ENCODE measurements at regions not wholly inside any gene's neighbourhood (a gene's known extent, or its start where the extent isn't known, plus 50 kb on each side); places are given as distances from the start of the nearest gene placed in this dataset.

DNA sequence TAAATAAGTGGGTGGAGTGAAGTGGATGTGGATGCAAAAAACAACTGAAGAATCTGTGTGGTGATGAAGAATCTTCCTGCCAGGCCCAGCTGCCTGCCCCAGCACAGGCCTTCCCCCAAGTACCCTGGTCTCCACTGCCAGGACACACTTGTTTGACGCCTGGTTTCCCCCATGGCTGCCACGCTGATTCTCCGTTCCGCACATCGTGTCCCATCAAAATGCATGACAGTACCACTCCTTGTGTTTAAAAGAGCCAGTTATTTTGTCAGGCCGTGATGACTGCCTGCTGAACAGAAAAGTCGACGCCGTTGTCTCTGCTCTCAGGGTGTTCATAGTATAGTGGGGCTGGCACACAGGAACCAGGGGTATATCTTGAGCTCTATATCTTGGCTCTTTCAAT lies 50.3 kb upstream of the KYNU start:
- TF ChIP-seq, protein P1, sequence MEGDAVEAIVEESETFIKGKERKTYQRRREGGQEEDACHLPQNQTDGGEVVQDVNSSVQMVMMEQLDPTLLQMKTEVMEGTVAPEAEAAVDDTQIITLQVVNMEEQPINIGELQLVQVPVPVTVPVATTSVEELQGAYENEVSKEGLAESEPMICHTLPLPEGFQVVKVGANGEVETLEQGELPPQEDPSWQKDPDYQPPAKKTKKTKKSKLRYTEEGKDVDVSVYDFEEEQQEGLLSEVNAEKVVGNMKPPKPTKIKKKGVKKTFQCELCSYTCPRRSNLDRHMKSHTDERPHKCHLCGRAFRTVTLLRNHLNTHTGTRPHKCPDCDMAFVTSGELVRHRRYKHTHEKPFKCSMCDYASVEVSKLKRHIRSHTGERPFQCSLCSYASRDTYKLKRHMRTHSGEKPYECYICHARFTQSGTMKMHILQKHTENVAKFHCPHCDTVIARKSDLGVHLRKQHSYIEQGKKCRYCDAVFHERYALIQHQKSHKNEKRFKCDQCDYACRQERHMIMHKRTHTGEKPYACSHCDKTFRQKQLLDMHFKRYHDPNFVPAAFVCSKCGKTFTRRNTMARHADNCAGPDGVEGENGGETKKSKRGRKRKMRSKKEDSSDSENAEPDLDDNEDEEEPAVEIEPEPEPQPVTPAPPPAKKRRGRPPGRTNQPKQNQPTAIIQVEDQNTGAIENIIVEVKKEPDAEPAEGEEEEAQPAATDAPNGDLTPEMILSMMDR (IDR thresholded peaks at IDR 0.05): no peak
- H3K36me3 ChIP-seq: no peaks in the 10 kb centered on the region

DNA sequence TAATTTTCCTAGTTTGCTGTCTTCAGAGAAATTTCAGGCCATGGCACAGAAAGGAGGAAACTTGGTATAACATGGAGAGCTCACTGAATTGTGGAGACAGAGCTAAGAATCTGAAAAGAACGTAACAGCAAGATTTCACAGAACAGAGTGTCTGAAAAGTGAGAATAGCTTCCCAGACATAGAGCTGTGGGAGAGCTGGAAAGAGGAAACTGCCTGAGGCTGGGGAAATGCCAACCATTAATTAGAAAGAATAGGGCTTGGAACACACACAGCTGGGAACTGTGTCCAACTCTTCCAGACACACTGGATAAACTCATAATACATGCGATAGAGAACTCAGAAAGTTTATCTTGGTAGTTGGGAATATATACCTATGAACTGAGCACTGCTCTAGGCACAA lies 51.6 kb upstream of the KYNU start:
- Histone ChIP-seq H3K4me1 (no peaks in the 10 kb centered on the region), H3K4me3 (no peak overlapping the region), H3K27me3 (no peaks in the 10 kb centered on the region), H3K36me3 (no peaks in the 10 kb centered on the region), H3K9me3 (no peaks in the 10 kb centered on the region), H3K27ac (no peak overlapping the region)
- no peak for ATAC-seq
- 35 to 38% methylated on average over 2 of the region's 2 CpGs for WGBS, 2 donors (ENCODE audit: low coverage in 1 of 2)
- TF ChIP-seq POLR2AphosphoS5 (IDR thresholded peaks at IDR 0.05) (no peak), POLR2A (IDR thresholded peaks at IDR 0.05) (no peak), EP300 (IDR thresholded peaks at IDR 0.05) (no peak)
- TF ChIP-seq, protein P1 (IDR thresholded peaks at IDR 0.05): no peak

More for the DNA sequence above, 50.3 kb upstream of the KYNU start:
- H3K4me1 ChIP-seq: no peaks in the 10 kb centered on the region
- 97% methylated on average over 9 of the region's 9 CpGs; no CpG with 5 or more reads in 1 of the 2 donors for WGBS, 2 donors (ENCODE audit: low coverage in 1 of 2)
- no peak for ATAC-seq
- no peak overlapping the region for H3K4me3 ChIP-seq
- H3K27ac ChIP-seq: no peak overlapping the region
- H3K27me3 ChIP-seq: no peaks in the 10 kb centered on the region
- no peaks in the 10 kb centered on the region for H3K9me3 ChIP-seq

DNA sequence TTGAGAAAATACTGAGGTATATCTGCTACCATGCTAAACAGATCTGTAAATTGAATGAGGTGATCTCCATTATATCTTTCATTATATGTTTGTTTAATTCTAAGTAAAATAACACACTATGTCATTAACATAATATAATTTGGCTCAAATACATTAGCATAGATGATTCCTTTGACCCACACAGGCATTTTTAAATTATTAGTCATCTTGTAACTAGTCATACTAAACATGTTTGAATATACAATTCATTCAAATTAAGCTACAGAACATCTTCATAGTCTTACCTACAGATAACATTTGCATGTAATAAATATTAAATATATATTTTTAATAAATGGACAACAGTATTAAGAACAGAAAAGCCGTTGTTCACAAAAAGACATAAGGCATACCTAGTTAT lies 52.7 kb upstream of the KYNU start:
- ATAC-seq: no peak
- Histone ChIP-seq H3K36me3 (no peaks in the 10 kb centered on the region), H3K4me1 (no peaks in the 10 kb centered on the region), H3K4me3 (no peak overlapping the region), H3K9me3 (no peaks in the 10 kb centered on the region), H3K27ac (no peak overlapping the region), H3K27me3 (no peaks in the 10 kb centered on the region)
- 40 to 83% methylated on average over 1 of the region's 1 CpG for WGBS, 2 donors (ENCODE audit: low coverage in 1 of 2)
- TF ChIP-seq EP300 (IDR thresholded peaks at IDR 0.05) (no peak), POLR2A (IDR thresholded peaks at IDR 0.05) (no peak), POLR2AphosphoS5 (IDR thresholded peaks at IDR 0.05) (no peak)
- TF ChIP-seq, protein P1 (IDR thresholded peaks at IDR 0.05): no peak

DNA sequence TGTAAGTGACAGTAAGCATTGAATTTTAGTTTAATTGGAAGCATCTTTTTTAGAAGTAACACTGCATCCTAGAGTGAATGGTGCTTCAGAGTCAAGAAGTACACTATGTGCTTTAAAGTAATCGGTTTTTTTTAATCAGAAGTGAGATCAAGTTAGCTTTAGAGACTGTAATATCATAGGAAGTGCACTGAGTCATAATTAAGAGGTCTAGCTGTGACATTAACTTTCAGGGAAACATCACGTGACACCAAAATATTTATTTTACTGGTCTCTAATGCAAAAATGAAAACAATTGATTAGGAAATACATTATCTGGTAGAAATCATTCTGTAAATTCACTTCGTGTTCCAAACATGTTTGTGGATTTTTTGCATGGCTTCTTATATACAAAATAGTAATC lies 55.3 kb upstream of the KYNU start:
- no peaks in the 10 kb centered on the region for H3K27me3 ChIP-seq
- no peaks in the 10 kb centered on the region for H3K4me1 ChIP-seq
- no peaks in the 10 kb centered on the region for H3K9me3 ChIP-seq
- TF ChIP-seq, protein P1 (IDR thresholded peaks at IDR 0.05): no peak
- no peak for TF ChIP-seq POLR2AphosphoS5 (IDR thresholded peaks at IDR 0.05)
- no peak for TF ChIP-seq EP300 (IDR thresholded peaks at IDR 0.05)
- no peak for TF ChIP-seq POLR2A (IDR thresholded peaks at IDR 0.05)
- H3K36me3 ChIP-seq: no peaks in the 10 kb centered on the region
- WGBS, 2 donors (ENCODE audit: low coverage in 1 of 2): 50 to 55% methylated on average over 3 of the region's 3 CpGs
- H3K27ac ChIP-seq: no peak overlapping the region
- ATAC-seq: no peak
- no peak overlapping the region for H3K4me3 ChIP-seq

DNA sequence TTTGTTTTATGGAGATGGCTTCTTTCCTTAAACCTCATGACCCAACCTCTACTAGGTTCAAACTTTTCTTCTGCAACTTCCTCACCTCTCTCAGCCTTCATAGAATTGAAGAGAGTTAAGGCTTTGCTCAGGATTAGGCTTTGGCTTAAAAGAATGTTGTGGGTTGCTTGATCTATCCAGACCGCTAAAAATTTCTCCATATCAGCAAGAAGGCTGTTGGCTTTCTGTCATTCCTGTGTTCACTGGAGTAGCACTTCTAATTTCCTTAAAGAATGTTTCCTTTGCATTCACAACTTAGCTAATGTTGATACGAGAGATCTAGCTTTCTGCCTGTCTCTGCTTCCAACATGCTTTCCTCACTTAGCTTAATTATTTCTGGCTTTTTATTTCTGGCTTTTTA lies 58.1 kb upstream of the KYNU start:
- Histone ChIP-seq H3K9me3 (no peaks in the 10 kb centered on the region), H3K27me3 (no peaks in the 10 kb centered on the region), H3K4me3 (no peak overlapping the region), H3K27ac (no peak overlapping the region), H3K36me3 (no peaks in the 10 kb centered on the region), H3K4me1 (no peaks in the 10 kb centered on the region)
- ATAC-seq: no peak
- 85 to 90% methylated on average over 2 of the region's 2 CpGs for WGBS, 2 donors (ENCODE audit: low coverage in 1 of 2)
- no peak for TF ChIP-seq EP300 (IDR thresholded peaks at IDR 0.05)
- TF ChIP-seq, protein P1 (IDR thresholded peaks at IDR 0.05): no peak
